Posterior cingulate gyrus (tissue), 11 donors: ENCODE measurements at regions not wholly inside any gene's neighbourhood (a gene's known extent, or its start where the extent isn't known, plus 50 kb on each side); places are given as distances from the start of the nearest gene placed in this dataset.
"Not testable (repeated sequence)": the region's sequence is repeated elsewhere in the genome, so short reads cannot be mapped to it uniquely, and the experiment has no call there.

Source experiments
- DNase-seq, 10 donors: peaks; one replicate each; pipeline versions ENCODE4 v3.0.0 to v3.0.0-alpha.2; 2020 to 2021; ENCODE audit warnings: mixed read lengths in 3 of 10
- intact Hi-C: fragments of 100-400 bp; cut with DNase I; formaldehyde crosslinking; loops from one replicate; pipeline ENCODE4 v1.15.1; 2023

DNA sequence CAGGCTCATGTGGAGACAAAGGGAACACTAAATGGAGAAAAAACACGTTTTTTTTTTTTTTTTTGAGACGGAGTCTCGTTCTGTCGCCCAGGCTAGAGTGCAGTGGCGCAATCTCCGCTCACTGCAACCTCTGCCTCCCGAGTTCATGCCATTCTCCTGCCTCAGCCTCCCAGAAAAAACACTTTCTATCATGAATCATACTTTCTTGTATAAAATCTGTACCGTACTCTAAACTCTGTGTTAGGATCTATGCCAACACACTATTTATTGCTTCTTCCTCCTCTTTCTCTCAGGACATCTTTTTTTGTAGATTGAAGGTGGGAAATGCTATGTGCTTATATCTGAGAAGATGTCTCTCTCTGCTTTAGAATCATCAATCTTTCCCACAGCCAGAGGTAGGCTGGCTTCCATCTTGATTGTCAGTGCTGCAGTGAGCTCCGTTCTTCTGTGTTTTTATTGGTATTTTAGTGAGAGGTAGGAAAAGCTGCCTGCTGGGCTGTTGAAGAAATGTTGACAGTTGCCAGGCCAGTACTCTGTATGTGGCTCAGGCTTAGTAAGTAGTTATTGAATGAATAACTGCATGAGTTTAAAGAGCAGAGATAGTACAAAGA is 101.1 kb downstream of the GPR85 start:
- no peak for DNase-seq
- intact Hi-C loops: no loop called here

DNA sequence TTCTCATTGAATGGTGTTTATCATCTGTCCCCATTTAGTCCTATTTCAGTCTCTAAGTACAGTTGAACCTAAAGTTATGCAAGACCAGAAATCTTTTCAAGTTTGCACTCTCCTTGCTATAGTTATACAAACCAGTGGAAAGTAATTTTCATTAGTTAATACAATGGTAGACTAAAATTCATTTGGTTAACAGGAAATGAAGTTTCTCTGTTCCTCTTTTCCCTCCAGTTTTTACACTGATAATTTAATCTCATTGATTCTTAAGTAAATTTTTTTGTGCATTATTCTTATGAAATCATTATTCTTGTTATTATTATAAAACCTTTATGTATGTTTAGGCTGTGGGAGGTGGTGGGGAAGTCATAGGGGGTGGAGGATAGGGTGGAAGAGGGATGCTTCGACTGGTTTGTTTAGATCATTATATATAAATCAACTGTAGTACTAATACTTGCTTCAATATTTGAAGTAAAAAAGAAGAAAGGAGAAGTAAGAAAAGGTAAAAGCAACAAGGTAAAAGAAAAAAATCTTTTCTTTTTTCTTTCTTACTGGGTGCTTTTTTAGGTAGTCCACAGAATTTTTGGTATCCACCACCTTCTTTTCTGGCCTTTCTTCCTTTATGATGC is 104.1 kb downstream of the GPR85 start:
- intact Hi-C loops: no loop called here
- no peak for DNase-seq

DNA sequence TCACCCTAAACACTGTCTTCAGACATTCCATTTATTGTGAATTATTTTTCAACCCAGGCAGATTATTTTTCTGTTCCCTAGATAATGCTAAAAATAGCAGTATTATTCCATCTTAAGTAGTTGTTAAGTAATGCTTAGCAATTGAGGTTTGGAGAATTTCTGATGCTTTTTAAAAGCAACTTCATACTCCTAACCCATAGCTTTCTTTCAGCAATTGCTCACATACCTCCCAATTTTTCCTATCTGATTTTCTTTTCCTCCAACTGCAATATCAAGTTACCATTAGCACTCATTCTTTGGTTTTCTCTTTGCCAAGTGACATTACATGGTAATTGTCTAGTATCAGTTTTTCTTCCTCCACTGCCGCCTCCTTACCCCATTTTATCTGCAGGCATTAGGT is 104.7 kb downstream of the GPR85 start:
- DNase-seq: no peak
- intact Hi-C loops: no loop called here

DNA sequence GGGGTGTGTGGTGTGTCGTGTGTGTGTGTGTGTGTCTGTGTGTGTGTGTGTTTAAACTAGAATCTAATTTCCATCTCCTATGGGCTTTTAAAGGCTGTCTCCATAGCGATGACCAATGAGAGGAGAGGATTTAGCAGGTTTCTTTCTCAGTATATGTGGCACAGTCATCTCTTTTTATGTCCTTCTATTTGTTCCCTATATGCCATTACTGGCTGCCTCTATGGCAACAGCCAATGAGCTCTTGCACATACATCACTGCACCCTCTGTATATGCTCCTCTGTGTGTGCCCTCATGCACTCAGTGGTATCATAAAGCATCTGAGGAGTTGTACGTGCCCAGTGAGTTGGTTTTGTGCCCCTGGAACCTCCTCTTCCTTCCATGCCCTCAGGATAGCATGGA is 107.6 kb downstream of the GPR85 start:
- intact Hi-C loops, DNase-seq: not testable (repeated sequence)

DNA sequence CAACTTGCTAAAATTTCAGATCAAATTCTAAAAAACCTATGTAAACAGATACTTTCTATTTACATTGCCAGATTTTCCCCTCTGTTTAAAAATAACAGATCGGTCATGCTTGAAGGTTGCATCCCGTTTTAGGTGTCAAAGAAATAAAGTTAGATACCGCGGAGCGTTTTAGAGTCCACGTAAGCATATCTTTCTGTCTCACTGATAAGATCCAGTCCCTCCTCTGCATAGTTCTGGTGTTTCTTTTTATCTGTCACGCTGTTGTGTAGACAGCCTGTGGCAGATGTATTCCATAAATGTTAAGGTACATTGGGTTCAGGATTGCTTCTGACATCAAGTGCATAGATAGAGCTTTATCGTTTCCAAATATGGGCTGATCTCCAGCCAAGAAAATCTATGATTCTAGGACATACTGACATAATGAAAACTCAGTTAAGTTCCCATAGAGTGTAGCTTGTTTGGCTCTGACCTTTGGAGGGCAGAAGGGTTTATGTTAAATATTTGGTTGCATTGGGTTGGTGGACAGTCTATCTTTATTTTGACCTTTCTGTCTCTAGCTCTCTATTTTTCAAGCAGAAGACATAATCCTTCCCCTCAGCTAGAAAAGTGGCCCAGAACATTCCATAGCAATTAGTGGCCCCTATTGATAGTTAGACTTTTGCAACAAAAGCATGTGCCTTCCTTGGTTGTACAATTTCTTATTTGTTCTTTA is 109.2 kb downstream of the GPR85 start:
- intact Hi-C loops: not testable (repeated sequence)

DNA sequence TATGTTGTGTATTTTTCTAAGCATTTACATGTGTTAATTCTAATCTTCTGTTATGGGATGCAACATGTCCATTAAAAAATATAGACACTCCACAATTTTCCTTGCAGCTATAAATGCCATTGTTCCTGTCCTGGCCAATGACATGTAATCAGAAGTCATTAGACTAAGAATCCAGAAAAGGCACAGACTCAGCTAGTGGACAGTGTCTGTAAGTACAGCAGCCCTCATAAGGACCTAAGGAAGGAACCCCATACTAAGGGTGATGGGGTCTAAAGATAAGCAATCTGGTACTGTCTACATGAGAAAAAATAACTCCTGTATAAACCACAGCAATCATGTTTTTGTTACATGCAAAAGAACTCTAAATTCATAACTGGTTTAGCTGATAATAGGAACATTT is 115.9 kb downstream of the GPR85 start:
- DNase-seq: no peak
- intact Hi-C loops: no loop called here

More for the DNA sequence above, 109.2 kb downstream of the GPR85 start:
- not testable (repeated sequence) for DNase-seq

DNA sequence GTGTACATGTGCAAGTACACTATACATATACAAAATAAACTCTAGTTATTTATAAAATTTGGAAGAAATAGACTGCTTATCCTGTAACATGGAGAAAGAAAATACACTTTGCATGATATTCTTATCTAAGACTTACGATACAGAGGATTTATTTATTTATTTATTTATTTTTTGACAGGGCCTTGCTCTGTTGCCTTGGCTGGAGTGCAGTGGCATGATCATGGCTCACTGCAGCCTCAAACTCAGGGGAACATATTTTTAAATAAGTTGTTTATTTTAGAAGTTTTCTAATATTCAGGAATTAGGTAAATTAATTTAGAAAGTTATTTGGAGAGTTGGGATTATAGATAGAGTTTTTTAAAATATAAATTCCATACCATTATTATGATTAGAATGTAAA is 116.7 kb downstream of the GPR85 start:
- intact Hi-C loops: no loop called here
- no peak for DNase-seq

DNA sequence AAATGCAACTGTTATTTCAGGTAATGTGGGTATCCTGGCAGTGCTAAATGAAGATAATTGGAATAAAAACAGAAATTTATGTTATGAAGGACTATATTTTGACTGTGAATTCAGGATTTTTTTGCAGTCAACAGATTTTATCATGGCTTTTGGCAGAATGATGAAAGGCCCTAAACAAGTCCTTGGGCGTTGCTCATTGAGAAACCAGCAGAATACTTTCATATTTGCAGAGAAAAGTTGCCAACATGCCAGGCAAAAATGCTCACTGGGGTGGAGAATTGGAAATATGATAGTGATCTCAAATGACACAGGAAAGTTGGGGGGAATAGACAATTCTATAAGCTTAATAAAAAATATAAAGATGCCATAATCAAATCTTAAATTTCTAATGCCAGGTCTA is 121.1 kb downstream of the GPR85 start:
- no peak for DNase-seq
- intact Hi-C loops: no loop called here

DNA sequence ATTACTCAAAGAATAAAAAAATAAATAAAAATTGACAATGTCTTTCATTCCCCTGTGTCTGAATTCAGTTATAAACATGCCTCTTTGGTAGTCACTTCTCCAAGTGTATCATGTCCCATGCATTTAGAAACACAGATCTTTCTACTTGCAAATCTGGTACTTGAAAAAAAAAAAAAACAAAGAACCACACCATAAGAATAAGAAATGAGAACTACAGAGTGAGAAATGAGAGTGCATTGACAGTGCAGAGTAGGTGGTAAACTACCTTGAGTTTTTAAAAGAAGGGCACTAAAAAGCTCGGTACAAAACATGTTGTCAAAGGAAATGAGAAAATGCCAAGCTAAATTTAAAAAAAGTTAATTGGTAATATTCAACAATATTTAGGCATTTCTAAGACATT is 123.0 kb downstream of the GPR85 start:
- intact Hi-C loops: no loop called here
- no peak for DNase-seq

DNA sequence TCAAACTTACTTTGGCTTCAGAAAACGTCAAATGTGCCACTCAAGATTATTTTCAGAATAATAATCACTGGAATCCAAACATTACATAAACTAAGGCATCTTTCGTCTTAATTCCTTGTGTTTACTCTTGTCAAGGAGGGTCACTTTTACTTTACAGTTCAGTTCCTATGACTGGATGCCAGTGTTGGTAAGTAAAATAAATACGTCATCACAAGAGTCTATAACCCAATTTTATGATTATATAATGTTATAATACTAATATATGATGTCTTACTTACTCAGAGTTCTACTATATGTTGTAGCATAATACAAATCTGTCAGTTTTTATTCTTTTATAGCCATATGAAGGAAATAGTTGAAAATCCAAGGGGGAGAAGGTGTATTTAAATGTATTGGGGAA is 123.8 kb downstream of the GPR85 start:
- intact Hi-C loops: no loop called here
- DNase-seq: no peak

DNA sequence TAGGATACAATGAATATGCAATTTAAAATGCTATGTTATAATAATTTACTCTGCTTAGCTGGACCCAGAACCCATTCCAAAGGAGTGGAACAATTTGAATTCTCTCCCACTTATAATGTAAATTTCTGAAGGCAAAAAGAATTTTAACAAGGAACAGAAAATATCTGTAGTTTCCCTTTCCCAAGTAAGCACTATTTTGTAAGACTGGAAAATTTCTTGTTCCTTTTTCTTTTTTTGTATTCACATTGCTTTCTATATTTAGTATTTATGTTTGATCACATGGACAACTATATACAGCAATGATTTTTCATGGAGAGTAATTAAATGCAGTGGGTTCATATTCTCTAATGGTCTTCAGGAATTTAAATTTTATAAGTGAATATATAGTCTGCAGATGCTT is 127.4 kb downstream of the GPR85 start:
- intact Hi-C loops: no loop called here
- no peak for DNase-seq

DNA sequence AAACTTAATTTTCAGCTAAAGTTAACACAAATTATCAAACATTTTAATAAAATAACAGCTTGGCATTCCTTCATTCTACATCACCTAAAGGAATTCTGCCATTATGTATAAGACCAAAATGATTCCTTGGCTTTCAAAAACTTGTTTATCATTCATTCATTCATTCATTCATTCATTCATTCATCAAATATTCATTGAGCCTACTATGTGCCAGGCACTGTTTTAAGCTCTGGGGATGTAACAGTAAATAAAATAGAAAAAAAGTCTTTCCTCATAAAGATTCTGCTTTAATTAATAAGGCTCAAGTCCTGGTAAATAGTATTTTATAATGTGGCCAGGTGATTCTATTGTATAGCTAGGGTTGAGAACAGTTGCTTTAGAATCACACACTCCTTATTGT is 127.9 kb downstream of the GPR85 start:
- intact Hi-C loops: no loop called here
- no peak for DNase-seq

DNA sequence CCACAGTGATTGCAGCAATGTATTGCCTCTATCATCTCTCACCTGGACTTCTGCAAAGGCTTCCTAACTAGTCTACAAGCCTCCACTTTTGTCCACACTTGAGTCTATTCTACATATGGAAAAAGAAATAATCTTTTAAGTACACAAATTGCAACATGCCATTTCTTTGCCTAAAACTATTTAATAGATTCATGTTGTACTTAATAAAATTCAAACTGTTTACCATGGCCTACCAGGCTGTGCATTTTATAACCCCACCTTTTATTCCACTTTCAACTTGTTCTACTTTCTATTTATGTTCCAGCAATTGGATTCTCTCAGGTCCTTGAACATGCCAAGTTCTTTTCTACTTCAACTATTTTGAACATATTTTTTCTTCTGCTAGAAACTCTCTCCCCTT is 128.7 kb downstream of the GPR85 start:
- no peak for DNase-seq
- intact Hi-C loops: no loop called here

DNA sequence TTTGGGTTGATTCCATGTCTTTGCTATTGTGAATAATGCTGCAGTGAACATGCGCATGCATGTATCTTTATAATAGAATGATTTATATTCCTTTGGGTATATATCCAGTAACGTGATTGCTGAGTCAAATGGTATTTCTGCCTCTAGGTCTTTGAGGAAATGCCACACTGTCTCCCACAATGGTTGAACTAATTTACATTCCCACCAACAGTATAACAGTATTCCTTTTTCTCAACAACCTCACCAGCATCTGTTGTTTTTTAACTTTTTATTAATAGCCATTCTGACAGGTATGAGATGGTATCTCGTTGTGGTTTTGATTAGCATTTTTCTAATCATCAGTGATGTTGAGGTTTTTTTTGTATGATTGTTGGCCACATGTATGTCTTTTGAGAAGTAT is 133.6 kb downstream of the GPR85 start:
- DNase-seq, intact Hi-C loops: not testable (repeated sequence)

DNA sequence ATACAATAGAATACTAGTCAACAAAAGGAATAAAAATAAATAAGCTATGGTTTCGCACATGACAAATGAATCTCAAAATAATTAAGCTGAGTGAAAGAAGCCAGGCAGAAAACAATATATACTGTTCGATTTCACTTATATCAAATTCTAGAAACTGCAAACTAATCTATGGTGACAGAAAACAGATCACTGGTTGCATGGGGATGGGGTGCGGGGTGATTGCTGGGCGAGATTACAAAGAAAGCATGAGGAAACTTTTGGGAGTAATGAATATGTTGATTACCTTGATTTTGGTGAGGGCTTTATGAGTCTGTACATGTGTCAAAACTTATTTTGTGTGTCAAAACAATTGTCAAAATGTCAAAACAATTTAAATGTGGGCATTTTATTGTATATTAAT is 135.6 kb downstream of the GPR85 start:
- DNase-seq: no peak
- intact Hi-C loops: no loop called here

DNA sequence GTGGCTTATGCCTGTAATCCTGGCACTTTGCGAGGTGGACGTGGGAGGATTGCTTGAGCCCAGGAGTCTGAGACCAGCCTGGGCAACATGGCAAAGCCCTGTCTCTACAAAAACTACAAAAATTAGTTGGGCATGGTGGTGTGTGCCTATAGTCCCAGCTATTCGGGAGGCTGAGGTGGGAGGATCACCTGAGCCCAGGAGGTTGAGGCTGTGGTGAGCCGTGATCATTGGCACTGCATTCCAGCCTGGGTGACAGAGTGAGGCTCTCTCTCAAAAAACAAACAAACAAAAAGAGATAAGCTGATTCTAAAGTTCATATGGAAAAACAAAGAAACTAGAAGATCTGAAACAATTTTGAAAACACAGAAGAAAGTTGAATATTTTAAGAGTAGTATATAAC is 136.9 kb downstream of the GPR85 start:
- DNase-seq: not testable (repeated sequence)
- intact Hi-C loops: loop anchor here (10.0 kb wide), 1 partner anchor 165 kb away; the partner anchor contains the start of gene SMIM30

DNA sequence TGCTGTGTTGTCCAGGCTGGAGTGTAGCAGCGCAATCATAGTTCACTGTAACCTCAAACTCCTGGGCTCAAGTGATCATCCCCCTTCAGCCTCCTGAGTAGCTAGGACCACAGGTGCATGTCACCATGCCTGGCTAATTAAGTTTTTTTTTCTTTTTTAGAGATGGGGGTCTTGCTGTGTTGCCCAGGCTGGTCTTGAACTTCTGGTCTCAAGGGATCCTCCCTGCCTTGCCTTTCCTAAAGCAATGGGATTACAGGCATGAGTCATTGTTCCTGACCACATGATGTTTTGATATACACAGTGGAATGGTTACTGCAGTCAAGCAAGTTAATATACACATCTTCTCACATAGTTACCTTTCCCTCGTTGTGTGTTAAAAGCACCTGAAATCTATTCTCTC is 140.3 kb downstream of the GPR85 start:
- intact Hi-C loops: loop anchor here (10.0 kb wide), 1 partner anchor 168 kb away; the partner anchor contains the start of gene SMIM30
- no peak for DNase-seq

DNA sequence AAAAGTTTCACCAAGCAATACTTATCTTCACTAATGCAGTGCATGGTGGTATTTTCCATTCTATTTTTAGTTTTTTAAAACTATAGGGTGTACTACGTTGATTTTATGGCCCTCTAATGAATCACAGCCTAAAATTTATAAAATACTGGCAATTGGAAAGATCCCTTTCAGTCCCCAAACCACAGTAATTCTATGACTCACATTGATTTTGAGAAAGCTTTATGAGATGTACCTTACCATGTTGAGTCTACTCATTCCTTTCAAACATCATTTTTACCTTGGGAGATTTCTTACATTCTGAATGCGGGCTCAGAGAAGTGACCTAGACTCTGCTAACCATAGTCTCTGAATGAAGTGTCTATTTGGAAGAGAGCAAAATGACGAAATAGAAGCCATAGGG is 141.6 kb downstream of the GPR85 start:
- intact Hi-C loops: loop anchor here (10.0 kb wide), 1 partner anchor 170 kb away; the partner anchor contains the start of gene SMIM30
- DNase-seq: no peak

DNA sequence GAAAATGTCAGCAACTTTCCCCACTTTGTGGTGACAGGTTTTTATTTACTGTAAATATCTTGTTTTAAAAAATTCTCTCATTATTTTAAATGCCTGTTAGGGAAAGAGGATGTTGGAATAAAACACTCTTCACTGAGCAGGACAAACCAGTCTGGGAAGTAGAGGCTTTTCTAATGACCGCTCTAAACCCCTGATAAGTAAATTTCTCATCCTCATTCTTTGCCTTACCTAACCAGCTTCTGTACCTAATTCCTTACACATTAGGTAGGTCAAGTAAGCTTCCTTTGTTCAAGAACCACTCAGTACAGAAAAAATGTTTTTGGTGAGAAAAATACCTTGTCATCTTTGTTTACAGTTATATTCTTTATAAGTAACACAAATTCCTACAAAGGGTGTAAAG is 143.6 kb downstream of the GPR85 start:
- intact Hi-C loops: loop anchor here (10.0 kb wide), 1 partner anchor 172 kb away; the partner anchor contains the start of gene SMIM30
- DNase-seq: no peak

DNA sequence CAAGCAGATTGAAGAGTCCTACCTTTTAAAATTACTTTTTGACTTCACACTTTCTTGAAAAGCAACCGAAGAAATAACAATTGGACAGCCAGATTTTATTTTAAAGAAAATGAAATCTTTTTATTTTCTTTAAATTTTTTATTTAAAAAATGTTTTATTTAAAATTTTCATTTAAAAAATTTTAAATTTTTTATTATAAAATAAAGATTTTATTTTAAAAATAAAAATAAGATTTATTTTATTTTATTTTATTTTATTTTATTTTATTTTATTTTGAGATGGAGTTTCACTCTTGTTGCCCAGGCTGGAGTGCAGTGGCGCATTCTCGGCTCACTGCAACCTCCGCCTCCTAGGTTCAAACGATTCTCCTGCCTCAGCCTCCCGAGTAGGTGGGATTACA is 144.5 kb downstream of the GPR85 start:
- intact Hi-C loops: loop anchor here (10.0 kb wide), 1 partner anchor 173 kb away; the partner anchor contains the start of gene SMIM30
- DNase-seq: not testable (repeated sequence)

DNA sequence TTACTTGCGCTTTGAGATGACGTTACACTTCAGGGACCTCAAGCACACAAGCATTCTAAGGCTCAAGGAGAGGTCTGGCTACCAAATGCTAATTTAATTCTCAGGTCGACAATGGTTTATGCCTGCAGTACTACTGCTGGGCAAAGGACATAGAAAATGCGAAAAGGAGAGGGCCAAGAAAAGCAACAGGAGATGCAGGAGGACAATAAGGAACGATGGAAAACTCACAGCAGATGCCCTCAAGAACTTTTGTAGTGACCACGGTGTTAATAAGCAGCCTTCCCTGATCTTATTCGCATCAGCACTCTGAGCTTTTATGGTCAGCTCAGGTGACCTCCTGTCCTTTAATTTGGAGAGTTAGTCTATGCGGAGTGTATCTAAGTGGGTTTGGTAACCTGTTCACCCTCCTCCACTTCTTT is 146.3 kb downstream of the GPR85 start:
- no peak for DNase-seq
- intact Hi-C loops: loop anchor here (10.0 kb wide), 1 partner anchor 174 kb away; the partner anchor contains the start of gene SMIM30
